Adrenal gland (tissue), 9 donors: ENCODE measurements at regions not wholly inside any gene's neighbourhood (a gene's known extent, or its start where the extent isn't known, plus 50 kb on each side); places are given as distances from the start of the nearest gene placed in this dataset.

ENCODE experiments used
- DNase-seq, 7 donors: peaks; one replicate each; pipeline ENCODE4 v3.0.0-alpha.2; 2019 to 2020
- H3K27ac ChIP-seq, 5 donors: fragments of 200-600 bp; sonication (generic) in 4 of 5; 1 replicate in 3 of 5; 2 replicates in 2 of 5; pipeline versions ENCODE4 v1.5.1 to v1.8.0; 2016 to 2020; ENCODE audit warnings: mild to moderate bottlenecking in 1 of 5
- H3K27me3 ChIP-seq: fragments of 200-600 bp; 2 replicates; pipeline ENCODE4 v1.8.0; 2021
- H3K36me3 ChIP-seq, 2 donors: fragments of 200-600 bp; replicated peaks in 1 of 2; 1 replicate in 1 of 2; 2 replicates in 1 of 2; pipeline versions ENCODE4 v1.5.1 to v1.8.0; 2018 to 2022
- H3K4me1 ChIP-seq, 2 donors: fragments of 200-600 bp; replicated peaks in 1 of 2; 1 replicate in 1 of 2; 2 replicates in 1 of 2; pipeline versions ENCODE4 v1.5.1 to v1.8.0; 2018 to 2021
- H3K4me3 ChIP-seq, 4 donors: fragments of 200-600 bp; sonication (generic) in 3 of 4; one replicate each; pipeline ENCODE4 v1.5.1; 2016 to 2018
- H3K9me3 ChIP-seq, 3 donors: fragments of 200-600 bp; sonication (generic) in 1 of 3; replicated peaks in 1 of 3; 1 replicate in 2 of 3; 2 replicates in 1 of 3; pipeline versions ENCODE4 v1.5.1 to v1.8.0; 2016 to 2021
- POLR2A ChIP-seq, 2 donors: fragments of 450-650 bp; IDR thresholded peaks; one replicate each; pipeline ENCODE4 v1.6.1; 2017; ENCODE audit warnings: antibody characterized with exemption in 2 of 2, mild to moderate bottlenecking in 2 of 2, moderate library complexity in 1 of 2
- WGBS, 4 donors: extraction: QIAGEN DNeasy Blood & Tissue Kit in 2 of 4; methylation state at CpG; one replicate each; pipeline versions ENCODE4 v1.1.5 to v1.1.7; 2013 to 2017; 5-methylcytosine and 5-hydroxymethylcytosine counted together
- intact Hi-C, 2 donors: fragments of 100-400 bp; cut with DNase I; formaldehyde crosslinking; loops; one replicate each; pipeline versions ENCODE4 v1.14.1 to v1.15.0; 2022 to 2023
- TF ChIP-seq, protein P1 (sequence below), 6 experiments: fragments of 450-650 bp in 4 of 6; fragments of 200-600 bp in 2 of 6; sonication (generic) in 1 of 6; IDR thresholded peaks; 1 replicate in 5 of 6; 2 replicates in 1 of 6; pipeline versions ENCODE4 v1.5.1 to v1.8.0; 2016 to 2021; ENCODE audit warnings: antibody characterized with exemption in 6 of 6, mild to moderate bottlenecking in 2 of 6, moderate library complexity in 1 of 6
- donor health status: healthy with polysubstance abuse.
- donor health status: Bipolar disorder and iron deficiency.
- donor health status: DM: yes; HTN: yes; CAD: no.
- donor health status: DM: no; HTN: no; CAD: no.
- donor health status: DM: no; HTN: no; CAD: no.

DNA sequence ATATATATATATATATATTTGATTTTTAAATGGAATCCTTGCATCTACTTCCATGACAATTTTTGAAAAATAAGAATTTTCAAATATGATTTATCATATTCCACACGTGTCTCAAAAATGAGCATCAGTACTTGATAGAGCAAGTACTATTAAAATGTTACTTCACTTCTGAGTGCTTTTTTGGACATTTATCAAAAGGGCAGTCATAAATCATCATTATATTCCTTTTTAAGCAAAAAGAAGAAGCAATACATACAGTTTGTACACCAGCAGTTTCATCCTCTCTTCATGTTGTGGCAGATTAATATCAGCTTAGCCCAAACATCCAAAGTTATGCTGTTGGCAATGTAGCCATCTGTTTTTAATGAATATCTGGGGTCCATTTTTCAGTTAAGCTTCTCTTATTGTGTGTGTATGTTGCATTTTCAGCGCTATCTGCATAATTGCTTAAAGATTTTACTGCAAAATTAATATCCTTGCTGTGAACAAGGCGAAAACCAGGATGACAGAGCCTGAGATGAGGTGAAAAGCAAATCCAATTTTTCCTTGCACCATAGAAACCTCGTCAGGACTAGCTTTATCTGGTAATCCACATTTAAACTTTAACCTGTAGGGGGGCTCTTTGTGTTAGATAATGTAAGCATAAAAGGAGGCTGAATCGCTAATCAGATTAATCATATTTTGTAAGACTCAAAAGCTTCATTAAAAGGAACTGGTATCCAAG is 604.9 kb upstream of the AGTR1 start:
- DNase-seq, result no peak
- H3K27me3 ChIP-seq, result no peaks in the 10 kb centered on the region
- H3K4me3 ChIP-seq, result no peak overlapping the region
- no peak overlapping the region for H3K27ac ChIP-seq
- no peak for TF ChIP-seq POLR2A (IDR thresholded peaks at IDR 0.05)
- TF ChIP-seq, protein P1, sequence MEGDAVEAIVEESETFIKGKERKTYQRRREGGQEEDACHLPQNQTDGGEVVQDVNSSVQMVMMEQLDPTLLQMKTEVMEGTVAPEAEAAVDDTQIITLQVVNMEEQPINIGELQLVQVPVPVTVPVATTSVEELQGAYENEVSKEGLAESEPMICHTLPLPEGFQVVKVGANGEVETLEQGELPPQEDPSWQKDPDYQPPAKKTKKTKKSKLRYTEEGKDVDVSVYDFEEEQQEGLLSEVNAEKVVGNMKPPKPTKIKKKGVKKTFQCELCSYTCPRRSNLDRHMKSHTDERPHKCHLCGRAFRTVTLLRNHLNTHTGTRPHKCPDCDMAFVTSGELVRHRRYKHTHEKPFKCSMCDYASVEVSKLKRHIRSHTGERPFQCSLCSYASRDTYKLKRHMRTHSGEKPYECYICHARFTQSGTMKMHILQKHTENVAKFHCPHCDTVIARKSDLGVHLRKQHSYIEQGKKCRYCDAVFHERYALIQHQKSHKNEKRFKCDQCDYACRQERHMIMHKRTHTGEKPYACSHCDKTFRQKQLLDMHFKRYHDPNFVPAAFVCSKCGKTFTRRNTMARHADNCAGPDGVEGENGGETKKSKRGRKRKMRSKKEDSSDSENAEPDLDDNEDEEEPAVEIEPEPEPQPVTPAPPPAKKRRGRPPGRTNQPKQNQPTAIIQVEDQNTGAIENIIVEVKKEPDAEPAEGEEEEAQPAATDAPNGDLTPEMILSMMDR (IDR thresholded peaks at IDR 0.05), result no peak
- intact Hi-C loops, result no loop called here
- WGBS, 4 donors, result 65 to 73% (median 69%) methylated on average over 5 of the region's 5 CpGs
- H3K36me3 ChIP-seq, result no peaks in the 10 kb centered on the region
- no peaks in the 10 kb centered on the region for H3K9me3 ChIP-seq
- H3K4me1 ChIP-seq, result no peaks in the 10 kb centered on the region

DNA sequence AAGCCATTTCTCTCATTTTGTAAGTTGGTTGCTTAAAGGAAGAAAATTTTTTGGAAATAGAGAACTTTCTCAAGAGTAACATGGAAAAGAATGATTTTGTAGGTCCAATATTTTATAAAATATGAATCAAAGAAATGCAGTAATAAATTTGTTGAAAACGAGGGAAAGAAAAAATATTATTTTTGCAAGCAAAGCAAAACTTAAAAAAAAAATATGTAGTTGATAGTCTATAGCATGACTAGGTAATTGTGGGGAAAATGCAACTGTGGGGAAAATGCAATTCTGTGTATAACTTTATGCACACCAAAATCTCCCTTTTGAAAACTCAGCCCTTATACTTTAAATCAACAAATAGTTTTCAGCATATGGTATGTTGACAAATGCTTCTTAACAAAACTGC is 604.0 kb upstream of the AGTR1 start:
- Histone ChIP-seq H3K4me3 (no peak overlapping the region), H3K27me3 (no peaks in the 10 kb centered on the region), H3K36me3 (no peaks in the 10 kb centered on the region), H3K9me3 (no peaks in the 10 kb centered on the region), H3K4me1 (no peaks in the 10 kb centered on the region), H3K27ac (no peak overlapping the region)
- intact Hi-C loops, result no loop called here
- DNase-seq, result no peak
- TF ChIP-seq POLR2A (IDR thresholded peaks at IDR 0.05), result no peak
- TF ChIP-seq, protein P1 (IDR thresholded peaks at IDR 0.05), result no peak
- WGBS, 4 donors, result 33 to 49% (median 38%) methylated on average over 1 of the region's 1 CpG

DNA sequence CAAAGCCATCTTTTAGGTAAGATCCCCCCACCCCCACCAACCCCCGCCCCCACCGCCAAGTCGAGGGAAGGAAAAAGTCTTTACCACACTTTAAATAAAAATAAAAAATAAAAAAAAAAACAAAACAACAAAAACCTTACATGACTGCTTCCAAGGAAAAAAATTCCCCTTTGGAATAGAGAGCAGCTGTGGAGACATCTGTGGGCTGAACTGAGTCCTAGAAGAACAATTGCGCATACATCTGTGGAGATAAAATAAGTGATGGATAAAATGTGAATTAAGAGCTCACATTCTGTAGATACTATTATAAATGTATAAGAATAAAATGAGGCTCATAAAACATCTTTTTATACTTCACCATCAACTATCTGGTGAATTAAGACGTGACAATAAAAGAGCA is 601.7 kb upstream of the AGTR1 start:
- no peak for DNase-seq
- H3K27me3 ChIP-seq, result no peaks in the 10 kb centered on the region
- intact Hi-C loops, result no loop called here
- no peaks in the 10 kb centered on the region for H3K36me3 ChIP-seq
- H3K27ac ChIP-seq, result no peak overlapping the region
- WGBS, 4 donors, result 62 to 70% (median 67%) methylated on average over 5 of the region's 5 CpGs
- H3K9me3 ChIP-seq, result no peaks in the 10 kb centered on the region
- H3K4me3 ChIP-seq, result no peak overlapping the region
- TF ChIP-seq, protein P1 (IDR thresholded peaks at IDR 0.05), result no peak
- no peak for TF ChIP-seq POLR2A (IDR thresholded peaks at IDR 0.05)
- H3K4me1 ChIP-seq, result no peaks in the 10 kb centered on the region

DNA sequence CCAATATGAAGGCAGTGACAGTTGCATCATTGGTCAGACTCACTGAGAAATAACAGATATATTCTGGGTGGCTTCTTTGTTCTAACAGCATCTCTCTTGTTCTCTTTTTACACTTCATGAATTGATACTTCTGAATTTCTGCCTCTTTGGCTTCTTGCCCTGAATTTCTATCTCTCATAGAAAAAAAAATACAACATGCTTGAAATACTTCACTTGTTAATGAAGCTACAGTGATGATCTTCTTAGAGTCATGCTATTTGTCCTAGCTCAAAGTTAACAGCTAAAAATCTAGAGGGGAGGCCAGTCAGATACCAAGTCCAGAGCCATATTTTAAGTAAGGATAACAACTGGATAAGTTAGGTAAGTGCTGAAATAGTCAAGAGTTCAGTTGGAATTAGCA is 597.2 kb upstream of the AGTR1 start:
- no peaks in the 10 kb centered on the region for H3K9me3 ChIP-seq
- no peak overlapping the region for H3K27ac ChIP-seq
- TF ChIP-seq POLR2A (IDR thresholded peaks at IDR 0.05), result no peak
- TF ChIP-seq, protein P1 (IDR thresholded peaks at IDR 0.05), result no peak
- H3K4me1 ChIP-seq, result no peaks in the 10 kb centered on the region
- no peak for DNase-seq
- H3K4me3 ChIP-seq, result no peak overlapping the region
- intact Hi-C loops, result no loop called here
- no peaks in the 10 kb centered on the region for H3K27me3 ChIP-seq
- no peaks in the 10 kb centered on the region for H3K36me3 ChIP-seq
